HG02973 (cell line): ENCODE measurements at regions not wholly inside any gene's neighbourhood (a gene's known extent, or its start where the extent isn't known, plus 50 kb on each side); places are given as distances from the start of the nearest gene placed in this dataset.

Source experiments
- ATAC-seq: cut with Tn5 transposase; IDR thresholded peaks from one replicate; pipeline ENCODE4 v1.9.1; 2021; ENCODE audit warnings: moderate library complexity; ENCODE audit not compliant: unreplicated experiment

DNA sequence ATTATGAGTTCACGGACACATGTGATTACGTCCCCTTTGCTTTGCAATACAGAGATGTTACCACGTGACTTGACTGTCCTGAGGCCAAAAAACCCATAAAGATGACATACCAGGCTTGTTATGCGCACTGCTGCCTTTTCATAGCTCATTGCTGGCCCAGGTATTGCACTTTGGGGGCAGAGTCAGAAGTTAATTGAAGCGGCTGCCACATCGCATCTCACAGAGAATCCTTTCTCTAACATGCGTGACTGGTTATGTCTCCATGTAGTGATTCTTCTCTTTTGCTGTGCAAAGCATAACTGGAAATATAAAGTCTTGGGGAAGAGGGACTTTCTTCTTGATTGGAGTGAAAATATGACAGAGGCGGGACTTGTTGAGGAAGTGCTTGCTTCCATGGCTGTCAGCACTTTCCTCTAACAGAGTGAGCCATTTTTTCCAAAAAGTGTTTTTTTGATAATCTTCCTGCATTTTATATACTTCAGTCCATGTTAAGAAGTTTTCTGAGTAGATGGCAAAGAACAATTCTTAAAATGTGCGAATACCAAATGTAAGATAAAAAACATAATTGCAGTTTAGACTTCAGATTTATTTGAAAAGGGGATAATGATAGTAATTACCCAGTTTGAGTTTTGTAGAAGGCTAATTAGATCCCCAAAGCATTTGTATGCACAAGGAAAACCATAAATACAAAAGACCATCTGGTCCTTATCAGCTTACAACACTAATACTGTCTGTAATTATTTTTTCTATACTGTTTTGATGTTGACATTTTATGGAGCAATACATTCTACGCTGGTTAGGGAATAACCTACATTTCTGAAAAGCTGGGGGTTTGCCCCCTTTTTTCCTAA, 324.6 kb upstream of the MTNR1B start:
- ATAC-seq: no peak

GRCh38 chr11:92651159-92651558, 318.3 kb upstream of the MTNR1B start:
- no peak for ATAC-seq

DNA sequence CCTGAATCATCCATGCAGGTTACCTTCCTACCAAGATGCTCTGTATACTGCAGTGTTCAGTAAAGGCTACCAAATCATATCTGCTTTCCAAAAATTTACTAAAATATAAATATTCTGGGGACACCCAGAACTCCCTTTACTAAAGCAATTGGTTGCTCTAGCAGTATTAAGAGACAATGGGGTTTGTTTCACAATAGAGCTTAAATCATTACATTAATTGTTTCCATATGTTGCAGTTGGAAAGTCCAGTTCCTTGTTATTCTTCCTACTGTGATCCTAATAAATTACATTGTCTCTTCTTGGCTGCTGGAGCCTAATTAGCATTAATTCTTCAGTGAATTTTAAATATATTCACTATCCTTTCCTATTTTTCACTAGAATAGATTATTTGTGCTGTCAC, 316.0 kb upstream of the MTNR1B start:
- no peak for ATAC-seq

GRCh38 chr11:92656783-92657182, 312.7 kb upstream of the MTNR1B start:
- ATAC-seq: no peak

DNA sequence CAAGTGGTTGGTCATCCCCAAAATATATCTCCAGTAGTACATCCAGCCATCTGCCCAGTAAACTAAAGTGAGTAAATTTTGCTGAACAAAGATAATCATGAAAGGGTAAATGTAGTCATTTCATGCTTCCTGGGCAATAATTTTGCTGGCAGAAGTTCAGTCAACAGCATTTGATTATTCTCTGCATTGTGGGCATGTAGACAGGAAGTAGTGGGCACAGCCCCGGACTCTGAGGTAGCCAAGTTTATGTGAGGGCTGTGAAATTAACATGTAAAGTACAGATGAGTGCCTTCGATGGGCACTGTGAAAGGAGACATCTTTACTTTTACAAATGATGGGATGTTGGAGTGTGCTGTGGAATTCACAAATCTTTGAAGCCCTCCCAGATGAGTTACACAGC, 312.2 kb upstream of the MTNR1B start:
- ATAC-seq: no peak

DNA sequence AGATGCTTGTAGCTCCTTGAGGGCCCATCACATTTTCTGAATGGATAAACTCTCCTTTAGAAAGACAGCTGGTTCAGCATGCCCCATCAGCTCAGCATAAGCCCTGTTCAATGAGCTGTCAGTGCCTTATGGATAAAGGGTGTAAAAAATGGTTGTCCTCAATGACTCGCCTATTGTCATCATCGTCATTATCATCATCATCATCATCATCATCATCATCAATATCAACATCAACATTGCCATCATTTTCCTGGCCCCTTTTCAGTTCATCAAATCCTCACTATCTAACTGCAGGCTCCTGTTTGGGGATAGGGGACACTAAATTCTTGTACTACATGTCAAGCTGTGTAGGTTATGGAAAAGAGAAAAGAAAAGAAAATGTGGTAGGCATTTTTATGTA, 310.7 kb upstream of the MTNR1B start:
- no peak for ATAC-seq

DNA sequence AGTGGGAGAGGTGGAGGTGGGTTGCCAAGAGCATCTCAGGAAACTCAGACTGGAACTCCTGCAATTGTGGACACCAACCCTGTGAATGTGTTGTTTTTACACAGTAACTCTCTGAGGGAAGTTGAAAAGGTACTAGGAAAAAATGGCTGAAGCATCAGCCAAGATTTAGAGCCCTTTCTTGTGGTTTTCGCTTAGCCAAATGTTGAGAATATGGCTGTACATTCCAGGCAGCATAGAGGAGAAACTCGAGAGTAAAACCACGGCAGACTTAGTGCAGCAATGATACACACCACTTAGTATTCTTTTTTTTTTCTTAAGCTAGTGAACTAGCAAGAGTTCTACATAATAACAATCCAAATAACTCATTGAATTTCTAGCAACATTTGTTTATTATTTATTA, 309.7 kb upstream of the MTNR1B start:
- no peak for ATAC-seq

DNA sequence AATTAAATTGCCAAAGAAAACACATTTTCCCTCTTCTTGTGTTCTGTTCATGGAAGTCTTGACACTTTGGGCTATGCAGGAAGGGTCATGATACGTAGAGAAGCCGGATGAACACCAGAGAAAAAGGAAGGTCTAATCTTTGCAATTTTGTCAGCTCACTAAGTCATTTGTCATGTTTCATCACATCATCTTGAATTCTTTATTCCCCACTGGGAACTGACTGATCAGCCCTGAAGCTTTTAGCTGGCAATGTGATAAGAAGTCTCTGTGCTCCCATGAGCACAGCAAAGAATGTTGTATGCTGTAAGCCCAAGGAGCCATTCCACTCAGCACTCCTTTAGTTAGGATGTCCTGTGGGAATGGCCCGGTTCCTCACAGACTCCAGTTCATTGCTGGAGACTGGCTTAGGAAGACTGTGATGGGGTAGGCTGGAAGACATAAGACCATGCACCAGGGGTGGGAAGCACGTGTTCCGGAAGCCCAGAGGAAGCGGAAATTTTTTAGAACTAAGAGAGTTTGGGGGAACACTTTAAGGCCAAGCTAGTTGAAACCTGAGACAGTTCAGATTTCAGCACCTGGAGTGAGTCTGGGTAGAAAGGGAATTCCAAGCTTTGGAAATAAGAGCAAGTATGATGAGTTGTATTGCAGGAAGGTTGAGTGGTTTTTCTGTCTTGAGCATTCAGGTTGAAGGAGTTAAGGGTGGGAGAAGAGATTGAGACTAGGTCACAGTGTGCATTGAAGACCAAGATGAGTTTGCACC, 306.7 kb upstream of the MTNR1B start:
- no peak for ATAC-seq

- no peak for ATAC-seq
Observed at GRCh38 chr11:92663539-92663938, 305.9 kb upstream of the MTNR1B start.

- no peak for ATAC-seq
Observed at GRCh38 chr11:92667486-92668152, 301.8 kb upstream of the MTNR1B start.

DNA sequence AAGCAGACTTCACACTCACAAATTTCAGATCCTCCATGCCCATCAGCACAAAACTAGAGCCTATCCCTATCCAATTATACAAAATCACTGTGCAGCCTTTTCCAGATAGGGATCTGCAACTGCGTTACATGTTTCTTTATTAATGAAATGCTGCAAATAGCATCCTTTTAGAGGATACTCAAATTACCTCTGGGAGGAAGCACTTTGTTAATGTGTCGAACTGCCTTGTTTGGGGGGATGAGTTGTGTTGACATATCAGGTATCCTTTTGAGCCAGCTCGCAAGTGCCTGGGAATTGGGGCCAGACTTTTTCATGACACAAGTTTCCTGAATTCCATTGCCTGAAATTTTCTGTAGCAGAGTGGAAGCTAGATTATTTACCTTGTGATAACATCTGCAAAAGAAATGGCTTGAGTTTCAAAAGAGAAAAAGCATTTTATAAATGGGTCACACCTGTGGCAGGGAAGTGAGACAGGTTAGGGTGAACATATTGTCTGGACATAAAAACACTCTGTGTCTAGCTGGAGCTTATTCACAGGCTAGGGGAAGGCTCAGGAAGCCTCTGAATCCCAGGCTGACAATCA, 299.1 kb upstream of the MTNR1B start:
- no peak for ATAC-seq

DNA sequence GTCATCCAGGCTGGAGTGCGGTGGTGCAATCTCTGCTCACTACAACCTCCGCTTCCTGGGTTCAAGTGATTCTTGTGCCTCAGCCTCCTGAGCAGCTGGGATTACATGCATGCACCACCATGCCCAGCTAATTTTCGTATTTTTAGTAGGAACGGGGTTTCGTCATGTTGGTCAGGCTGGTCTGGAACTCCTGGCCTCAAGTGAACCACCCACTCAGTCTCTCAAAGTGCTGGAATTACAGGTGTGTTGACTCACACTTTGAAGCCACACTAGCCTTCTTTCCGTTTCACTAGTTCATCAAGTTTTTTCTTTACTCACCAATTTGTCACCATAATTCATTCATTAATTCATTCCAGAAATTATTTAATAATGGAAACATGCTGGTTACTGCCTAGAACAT, 298.4 kb upstream of the MTNR1B start:
- no peak for ATAC-seq

- no peak for ATAC-seq
Observed at GRCh38 chr11:92675303-92675702, 294.1 kb upstream of the MTNR1B start.

GRCh38 chr11:92675810-92676209, 293.6 kb upstream of the MTNR1B start:
- ATAC-seq: no peak

- ATAC-seq: no peak
Observed at GRCh38 chr11:92678008-92678611, 291.3 kb upstream of the MTNR1B start.

DNA sequence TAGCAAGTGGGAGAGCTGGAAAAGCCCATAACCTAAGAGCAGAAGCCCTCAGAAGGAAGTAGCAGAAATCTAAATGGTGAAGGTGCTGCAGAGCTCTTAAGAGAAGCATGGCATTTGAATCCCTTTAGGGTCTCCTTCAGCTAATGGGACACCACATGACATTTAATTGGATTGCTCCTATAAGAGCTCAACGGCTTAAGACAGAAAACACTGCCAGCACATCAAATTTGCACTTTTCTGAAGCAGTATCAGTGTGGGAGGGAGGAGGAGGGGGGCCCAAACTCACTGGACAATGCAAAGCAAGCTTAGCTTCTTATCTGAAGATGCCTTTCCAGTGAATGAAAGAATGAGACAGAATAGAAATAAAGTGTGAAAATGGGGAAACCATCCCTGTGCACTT, 287.9 kb upstream of the MTNR1B start:
- ATAC-seq: no peak

- no peak for ATAC-seq
Observed at GRCh38 chr11:92682136-92682535, 287.3 kb upstream of the MTNR1B start.

- no peak for ATAC-seq
Observed at GRCh38 chr11:92682952-92683351, 286.5 kb upstream of the MTNR1B start.

DNA sequence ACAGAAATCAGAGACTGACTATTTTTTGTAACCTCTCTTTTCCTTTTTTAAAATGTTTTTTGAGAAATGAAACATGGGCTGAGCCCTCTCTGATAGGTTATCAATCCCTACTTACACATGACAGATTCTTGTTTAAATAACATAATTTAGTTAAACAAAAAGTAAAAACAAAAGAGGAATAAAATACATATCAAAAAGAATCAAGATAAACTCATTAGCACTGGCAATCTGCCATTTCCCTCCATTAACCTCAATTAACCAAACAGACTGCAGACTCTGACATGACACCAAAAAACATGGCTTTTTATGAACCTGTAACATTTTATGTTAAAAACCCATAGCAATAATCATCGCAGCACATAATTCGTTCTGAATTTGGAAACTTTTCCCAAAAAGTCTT, 284.4 kb upstream of the MTNR1B start:
- ATAC-seq: no peak

- no peak for ATAC-seq
Observed at GRCh38 chr11:92687724-92688123, 281.7 kb upstream of the MTNR1B start.

GRCh38 chr11:92688416-92688815, 281.0 kb upstream of the MTNR1B start:
- no peak for ATAC-seq
